Fibroblast of pulmonary artery (primary cell): ENCODE measurements at regions not wholly inside any gene's neighbourhood (a gene's known extent, or its start where the extent isn't known, plus 50 kb on each side); places are given as distances from the start of the nearest gene placed in this dataset.

Source experiments
- DNase-seq: peaks from one replicate; pipeline ENCODE4 v3.0.0-alpha.2; 2010; ENCODE audit warnings: low read depth
- H3K4me3 ChIP-seq: replicated peaks from 2 replicates; pipeline ENCODE4 v1.5.1; 2011; ENCODE audit warnings: low read depth, mild to moderate bottlenecking, control low read depth, low read length, moderate library complexity
- TF ChIP-seq, protein P1 (sequence below): IDR thresholded peaks from 2 replicates; pipeline ENCODE4 v1.5.1; 2011; ENCODE audit warnings: mild to moderate bottlenecking, control low read depth, low read length, inconsistent platforms; ENCODE audit errors: missing control alignments

DNA sequence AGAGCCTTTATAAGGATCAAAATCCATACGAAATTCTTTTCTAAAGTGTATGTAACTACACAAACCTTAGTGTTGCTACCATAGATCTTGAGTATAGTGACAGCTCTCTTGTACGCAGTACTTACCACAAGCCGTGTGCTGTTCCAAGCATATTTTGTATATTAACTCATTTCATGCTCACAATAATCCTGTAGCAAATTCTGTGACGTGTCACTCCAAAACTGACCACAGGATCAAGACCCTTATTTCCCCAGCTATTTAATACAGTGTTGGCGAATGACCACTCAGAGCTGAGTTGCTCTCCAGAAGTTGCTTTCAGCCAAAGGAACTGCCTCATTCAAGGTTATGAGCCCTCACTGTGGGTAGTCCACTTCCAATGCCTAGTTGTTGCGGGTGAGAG is 169.8 kb downstream of the BTG1 start:
- DNase-seq, result no peak
- TF ChIP-seq, protein P1, sequence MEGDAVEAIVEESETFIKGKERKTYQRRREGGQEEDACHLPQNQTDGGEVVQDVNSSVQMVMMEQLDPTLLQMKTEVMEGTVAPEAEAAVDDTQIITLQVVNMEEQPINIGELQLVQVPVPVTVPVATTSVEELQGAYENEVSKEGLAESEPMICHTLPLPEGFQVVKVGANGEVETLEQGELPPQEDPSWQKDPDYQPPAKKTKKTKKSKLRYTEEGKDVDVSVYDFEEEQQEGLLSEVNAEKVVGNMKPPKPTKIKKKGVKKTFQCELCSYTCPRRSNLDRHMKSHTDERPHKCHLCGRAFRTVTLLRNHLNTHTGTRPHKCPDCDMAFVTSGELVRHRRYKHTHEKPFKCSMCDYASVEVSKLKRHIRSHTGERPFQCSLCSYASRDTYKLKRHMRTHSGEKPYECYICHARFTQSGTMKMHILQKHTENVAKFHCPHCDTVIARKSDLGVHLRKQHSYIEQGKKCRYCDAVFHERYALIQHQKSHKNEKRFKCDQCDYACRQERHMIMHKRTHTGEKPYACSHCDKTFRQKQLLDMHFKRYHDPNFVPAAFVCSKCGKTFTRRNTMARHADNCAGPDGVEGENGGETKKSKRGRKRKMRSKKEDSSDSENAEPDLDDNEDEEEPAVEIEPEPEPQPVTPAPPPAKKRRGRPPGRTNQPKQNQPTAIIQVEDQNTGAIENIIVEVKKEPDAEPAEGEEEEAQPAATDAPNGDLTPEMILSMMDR, result no peak
- H3K4me3 ChIP-seq, result no peak overlapping the region

DNA sequence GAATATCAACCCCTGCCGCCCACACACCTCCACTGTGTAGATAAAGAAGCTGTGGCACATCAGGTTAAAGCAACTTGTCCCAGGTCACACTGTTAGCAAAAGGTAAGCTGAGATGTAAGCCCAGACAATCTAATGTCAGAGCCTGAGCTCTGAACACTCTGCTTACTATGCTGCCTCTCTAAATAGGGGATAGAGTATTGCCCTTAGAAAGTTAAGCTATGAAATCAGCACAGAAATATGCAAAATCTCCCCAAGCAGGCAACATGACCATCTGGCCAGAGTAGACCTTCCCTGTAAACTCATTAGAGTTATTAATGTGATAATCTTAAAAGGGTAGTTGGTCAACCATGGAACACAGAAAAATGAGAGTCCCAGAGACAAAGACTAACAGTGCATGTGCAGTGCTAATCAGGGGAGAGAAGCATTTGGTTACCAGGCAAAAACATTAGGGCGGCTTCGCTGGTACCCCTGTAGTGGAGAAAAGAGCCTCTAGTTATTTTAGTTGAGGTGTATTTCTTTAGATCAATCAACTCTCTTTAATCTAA is 171.0 kb downstream of the BTG1 start:
- no peak overlapping the region for H3K4me3 ChIP-seq
- TF ChIP-seq, protein P1, result no peak
- no peak for DNase-seq

DNA sequence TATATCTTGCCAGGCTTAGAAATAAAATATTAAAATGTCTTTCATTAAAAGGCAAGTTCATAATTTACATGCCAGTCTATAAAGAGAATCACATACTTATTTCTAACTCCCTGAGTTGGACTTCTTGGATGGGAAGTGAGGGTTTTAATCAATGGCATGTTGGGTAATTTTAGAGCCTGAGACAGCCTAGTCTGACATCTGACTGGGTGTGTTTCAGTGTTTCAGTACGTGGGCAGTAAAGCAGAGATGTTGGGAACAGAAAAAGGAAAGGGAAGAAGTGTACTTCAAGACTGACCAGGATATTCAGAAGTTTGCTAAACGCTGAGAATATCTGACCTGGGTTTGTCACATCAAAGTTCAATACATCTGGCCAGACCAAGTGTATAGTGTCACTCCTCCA is 171.8 kb downstream of the BTG1 start:
- no peak for DNase-seq
- TF ChIP-seq, protein P1, result no peak

DNA sequence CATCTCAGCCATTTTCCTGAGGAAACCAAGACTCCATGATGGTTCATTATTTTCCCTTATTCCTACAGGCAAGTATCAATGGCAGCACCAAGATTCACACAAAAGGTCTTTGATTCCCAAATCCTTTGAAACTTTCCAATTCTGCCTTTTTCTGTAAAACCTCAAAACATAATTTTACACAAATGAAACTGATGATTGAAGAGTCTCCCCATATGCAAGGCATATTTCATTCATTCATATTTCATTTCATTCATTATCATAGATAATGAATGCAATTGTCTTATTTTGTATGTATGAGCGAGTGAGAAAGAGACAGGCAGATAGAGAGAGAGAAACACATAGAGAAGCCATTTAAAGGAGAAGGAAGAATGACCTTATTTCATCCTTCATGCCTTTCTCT is 172.8 kb downstream of the BTG1 start:
- TF ChIP-seq, protein P1, result no peak
- H3K4me3 ChIP-seq, result no peak overlapping the region
- DNase-seq, result no peak

More for the DNA sequence above, 171.8 kb downstream of the BTG1 start:
- no peak overlapping the region for H3K4me3 ChIP-seq

DNA sequence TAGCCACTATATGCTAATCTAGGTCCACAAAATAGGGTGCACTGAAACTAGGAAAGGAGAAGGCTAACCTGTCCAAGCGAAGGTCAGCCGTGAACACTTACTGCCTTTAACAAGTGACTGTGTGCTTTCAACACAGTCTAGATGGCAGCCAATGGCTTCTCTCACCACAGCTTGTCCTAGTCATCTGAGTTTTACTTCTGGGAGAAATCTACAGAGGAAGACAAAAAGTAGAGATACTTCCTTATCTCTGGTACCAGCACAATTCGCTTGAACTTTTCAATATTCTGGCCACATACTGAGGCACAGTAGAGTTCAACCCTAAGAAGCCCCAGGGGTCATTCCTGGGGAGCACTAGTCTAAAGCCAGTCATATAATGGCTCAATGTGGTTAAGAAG is 176.9 kb downstream of the BTG1 start:
- no peak for DNase-seq
- no peak overlapping the region for H3K4me3 ChIP-seq
- TF ChIP-seq, protein P1, result no peak

DNA sequence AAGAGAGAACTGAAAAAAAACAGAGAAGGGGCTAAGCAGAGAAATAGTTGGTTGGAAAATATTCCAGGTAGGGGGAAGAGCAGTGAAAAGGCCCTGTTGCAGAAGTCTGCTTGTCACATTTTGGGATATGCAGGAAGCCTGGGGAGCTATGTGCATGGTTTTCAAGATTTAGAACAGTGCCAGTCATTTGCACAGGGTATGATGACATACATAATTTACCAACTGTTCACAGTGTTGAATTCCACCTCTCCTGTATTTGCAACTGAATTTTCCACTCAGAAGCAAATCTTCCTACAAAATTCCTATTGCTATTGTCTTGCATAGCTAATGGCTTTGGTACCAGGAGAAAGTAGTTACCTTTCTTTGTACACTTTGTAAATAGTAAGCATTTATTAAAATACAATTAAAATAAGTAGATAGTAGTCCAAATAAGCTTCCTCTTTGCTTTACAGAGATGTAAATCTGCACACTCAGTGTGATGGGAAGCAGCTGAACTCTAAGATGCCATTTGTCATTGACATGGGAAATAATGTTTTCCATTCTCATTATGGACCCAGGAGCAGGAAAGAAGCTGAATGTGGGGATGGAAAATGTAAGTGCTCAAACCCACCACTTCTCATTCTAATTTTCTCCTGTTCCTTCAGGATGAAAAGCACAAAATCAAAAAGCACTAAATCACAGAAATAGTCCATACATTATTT is 177.4 kb downstream of the BTG1 start:
- no peak for DNase-seq
- no peak overlapping the region for H3K4me3 ChIP-seq
- TF ChIP-seq, protein P1, result no peak

DNA sequence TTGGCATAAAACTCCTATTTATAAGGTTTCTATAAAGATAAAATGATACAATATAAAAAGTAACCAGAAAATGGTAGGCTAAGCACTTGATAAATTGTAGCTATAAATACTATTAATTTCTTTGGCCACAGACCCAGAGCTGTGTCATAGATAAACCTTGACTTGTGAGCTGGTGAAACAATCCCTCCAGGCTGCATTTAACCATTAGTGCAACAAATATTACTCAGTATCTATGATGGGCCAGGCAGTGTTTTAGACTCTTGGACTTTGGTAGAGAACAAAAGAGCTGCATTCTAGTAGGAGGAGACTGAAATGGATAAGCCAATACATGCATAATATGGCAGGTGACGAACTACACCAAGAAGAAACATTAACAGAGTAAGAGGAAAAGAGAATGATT is 178.1 kb downstream of the BTG1 start:
- DNase-seq, result no peak
- no peak overlapping the region for H3K4me3 ChIP-seq
- TF ChIP-seq, protein P1, result no peak
